C4-2B (cell line): ENCODE measurements at regions not wholly inside any gene's neighbourhood (a gene's known extent, or its start where the extent isn't known, plus 50 kb on each side); places are given as distances from the start of the nearest gene placed in this dataset.

Experiments used
- ZFX ChIP-seq: fragments of 450-650 bp; IDR thresholded peaks from 2 replicates; pipeline ENCODE4 v1.6.1; 2017
- TF ChIP-seq, protein P1 (sequence below): fragments of 450-650 bp; conservative IDR thresholded peaks from 2 replicates; pipeline ENCODE4 v1.5.1; 2017; ENCODE audit warnings: mild to moderate bottlenecking

DNA sequence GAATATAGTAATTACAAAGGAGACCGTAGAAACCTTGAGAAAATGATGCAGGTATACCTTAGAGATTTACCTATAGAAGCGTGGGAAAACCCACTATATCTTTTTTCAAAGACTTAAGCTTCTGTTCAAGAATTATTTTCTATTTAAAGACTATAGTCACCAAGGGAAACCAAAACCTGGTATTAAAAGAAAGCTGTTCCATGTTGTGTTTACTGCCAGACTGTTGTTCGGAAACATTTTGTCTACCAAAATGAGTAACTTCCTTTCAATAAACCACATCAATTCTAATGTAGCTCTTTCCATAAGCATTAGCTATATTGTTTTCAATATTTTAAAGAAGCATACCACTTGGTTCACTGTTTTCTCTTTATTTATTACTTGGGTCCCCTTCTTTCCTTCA is 182.9 kb upstream of the SLITRK6 start:
- TF ChIP-seq, protein P1, sequence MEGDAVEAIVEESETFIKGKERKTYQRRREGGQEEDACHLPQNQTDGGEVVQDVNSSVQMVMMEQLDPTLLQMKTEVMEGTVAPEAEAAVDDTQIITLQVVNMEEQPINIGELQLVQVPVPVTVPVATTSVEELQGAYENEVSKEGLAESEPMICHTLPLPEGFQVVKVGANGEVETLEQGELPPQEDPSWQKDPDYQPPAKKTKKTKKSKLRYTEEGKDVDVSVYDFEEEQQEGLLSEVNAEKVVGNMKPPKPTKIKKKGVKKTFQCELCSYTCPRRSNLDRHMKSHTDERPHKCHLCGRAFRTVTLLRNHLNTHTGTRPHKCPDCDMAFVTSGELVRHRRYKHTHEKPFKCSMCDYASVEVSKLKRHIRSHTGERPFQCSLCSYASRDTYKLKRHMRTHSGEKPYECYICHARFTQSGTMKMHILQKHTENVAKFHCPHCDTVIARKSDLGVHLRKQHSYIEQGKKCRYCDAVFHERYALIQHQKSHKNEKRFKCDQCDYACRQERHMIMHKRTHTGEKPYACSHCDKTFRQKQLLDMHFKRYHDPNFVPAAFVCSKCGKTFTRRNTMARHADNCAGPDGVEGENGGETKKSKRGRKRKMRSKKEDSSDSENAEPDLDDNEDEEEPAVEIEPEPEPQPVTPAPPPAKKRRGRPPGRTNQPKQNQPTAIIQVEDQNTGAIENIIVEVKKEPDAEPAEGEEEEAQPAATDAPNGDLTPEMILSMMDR: no peak
- no peak for TF ChIP-seq ZFX
